H1 (cell line): ENCODE measurements at regions not wholly inside any gene's neighbourhood (a gene's known extent, or its start where the extent isn't known, plus 50 kb on each side); places are given as distances from the start of the nearest gene placed in this dataset.

Experiments
- CTCF ChIA-PET: fragments of 300-600 bp; sonication (Branson Sonifier 250); formaldehyde crosslinking; loops from one replicate; lab custom pipeline; 2021; ENCODE audit not compliant: partially characterized antibody; lab: Charles Lee
- POLR2A ChIA-PET: fragments of 300-600 bp; sonication (Branson Sonifier 250); formaldehyde crosslinking; loops from one replicate; lab custom pipeline; 2021; ENCODE audit warnings: inconsistent platforms; ENCODE audit not compliant: partially characterized antibody; lab: Charles Lee
- DNase-seq, 2 experiments: peaks; one replicate each; pipeline versions ENCODE4 v3.0.0 to v3.0.0-alpha.2; 2010 to 2022; ENCODE audit warnings: low spot score in 2 of 2, low read depth in 1 of 2, mixed read lengths in 1 of 2
- FAIRE-seq: peaks from 2 replicates; lab custom pipeline; 2011; peaks lifted over from hg19 to GRCh38; lab: Jason Lieb, UNC
- H2AFZ ChIP-seq: 2 replicates; pipeline ENCODE4 v1.8.1; 2012; ENCODE audit warnings: low read length, inconsistent platforms
- H2AK5ac ChIP-seq: 2 replicates; pipeline ENCODE4 v1.6.1; 2013; ENCODE audit warnings: low read depth, low read length
- H2BK120ac ChIP-seq: replicated peaks from 2 replicates; pipeline ENCODE3; 2013; ENCODE audit warnings: low read depth, low read length, inconsistent platforms
- H2BK12ac ChIP-seq: 2 replicates; pipeline ENCODE4 v1.6.1; 2013; ENCODE audit warnings: low read depth, low read length
- H2BK15ac ChIP-seq: 2 replicates; pipeline ENCODE4 v1.6.1; 2013; ENCODE audit warnings: low read length
- H2BK20ac ChIP-seq: 2 replicates; pipeline ENCODE4 v1.6.1; 2013; ENCODE audit warnings: low read length
- H2BK5ac ChIP-seq: 2 replicates; pipeline ENCODE4 v1.6.1; 2013; ENCODE audit warnings: low read depth, low read length
- H3K14ac ChIP-seq: 2 replicates; pipeline ENCODE4 v1.6.1; 2013; ENCODE audit warnings: inconsistent platforms; ENCODE audit not compliant: insufficient read length
- H3K18ac ChIP-seq: 2 replicates; pipeline ENCODE4 v1.6.1; 2013; ENCODE audit warnings: low read length; ENCODE audit errors: extremely low read depth
- H3K23ac ChIP-seq: 2 replicates; pipeline ENCODE4 v1.6.1; 2013; ENCODE audit warnings: inconsistent platforms; ENCODE audit not compliant: insufficient read length
- H3K23me2 ChIP-seq: 2 replicates; pipeline ENCODE4 v1.6.1; 2013; ENCODE audit warnings: low read depth, low read length
- H3K27ac ChIP-seq: 2 replicates; pipeline ENCODE4 v1.6.1; 2011; ENCODE audit warnings: low read depth, low read length, inconsistent platforms
- H3K27me3 ChIP-seq, 4 experiments: replicated peaks in 1 of 4; 1 replicate in 1 of 4; 2 replicates in 3 of 4; pipeline versions ENCODE4 v1.6.1 to v1.8.1; 2011 to 2013; ENCODE audit warnings: low read length in 3 of 4, mild to moderate bottlenecking in 3 of 4, inconsistent platforms in 2 of 4, mixed read lengths in 2 of 4, moderate library complexity in 1 of 4; ENCODE audit not compliant: control insufficient read depth in 3 of 4, insufficient read depth in 3 of 4; ENCODE audit errors: extremely low read depth in 1 of 4
- H3K36me3 ChIP-seq, 4 experiments: 2 replicates each; pipeline versions ENCODE4 v1.6.1 to v1.8.1; 2011 to 2013; ENCODE audit warnings: mild to moderate bottlenecking in 4 of 4, low read length in 3 of 4, moderate library complexity in 2 of 4, control low read depth in 1 of 4, inconsistent platforms in 1 of 4; ENCODE audit not compliant: insufficient read depth in 4 of 4, control insufficient read depth in 2 of 4
- H3K4ac ChIP-seq: replicated peaks from 2 replicates; pipeline ENCODE3; 2013; ENCODE audit warnings: low read length, low read depth, mixed read lengths, inconsistent platforms; ENCODE audit not compliant: insufficient read length
- H3K4me1 ChIP-seq, 4 experiments: replicated peaks in 1 of 4; 1 replicate in 1 of 4; 2 replicates in 3 of 4; pipeline versions ENCODE4 v1.6.1 to v1.8.1; 2011 to 2013; ENCODE audit warnings: low read length in 3 of 4, inconsistent platforms in 2 of 4, mixed read lengths in 1 of 4; ENCODE audit not compliant: insufficient read depth in 4 of 4, control insufficient read depth in 3 of 4
- H3K4me2 ChIP-seq, 2 experiments: 2 replicates each; pipeline versions ENCODE4 v1.6.1 to v1.8.1; 2011 to 2013; ENCODE audit warnings: low read depth in 2 of 2, low read length in 2 of 2, control low read depth in 1 of 2, inconsistent platforms in 1 of 2, mild to moderate bottlenecking in 1 of 2; ENCODE audit not compliant: insufficient read depth in 1 of 2
- H3K4me3 ChIP-seq, 4 experiments: fragments of 200-600, 300-600 bp in 1 of 4; sonication (generic), shearing (Covaris generic), sonication (Bioruptor Twin) in 1 of 4; 2 replicates each; pipeline versions ENCODE4 v1.5.1 to v1.8.1; 2011 to 2016; ENCODE audit warnings: low read length in 4 of 4, low read depth in 3 of 4, control low read depth in 2 of 4, inconsistent platforms in 2 of 4, mild to moderate bottlenecking in 2 of 4, mixed read lengths in 1 of 4, moderate library complexity in 1 of 4; ENCODE audit not compliant: insufficient read depth in 2 of 4; ENCODE audit errors: extremely low read depth in 1 of 4
- H3K56ac ChIP-seq: replicated peaks from 2 replicates; pipeline ENCODE3; 2013; ENCODE audit warnings: low read depth, mild to moderate bottlenecking, mixed read lengths, low read length, inconsistent platforms; ENCODE audit not compliant: insufficient read length
- H3K79me1 ChIP-seq: 2 replicates; pipeline ENCODE4 v1.6.1; 2013; ENCODE audit warnings: low read depth, low read length, control low read depth
- H3K79me2 ChIP-seq, 2 experiments: 2 replicates each; pipeline versions ENCODE4 v1.6.1 to v1.8.1; 2012 to 2013; ENCODE audit warnings: low read length in 2 of 2, mild to moderate bottlenecking in 2 of 2, inconsistent platforms in 1 of 2; ENCODE audit not compliant: insufficient read depth in 2 of 2, control insufficient read depth in 1 of 2
- H3K9ac ChIP-seq, 4 experiments: replicated peaks in 1 of 4; 1 replicate in 1 of 4; 2 replicates in 3 of 4; pipeline versions ENCODE4 v1.6.1 to v1.8.1; 2011 to 2013; ENCODE audit warnings: low read depth in 3 of 4, low read length in 3 of 4, control low read depth in 2 of 4, mild to moderate bottlenecking in 2 of 4, moderate library complexity in 2 of 4, inconsistent platforms in 1 of 4; ENCODE audit errors: extremely low read depth in 1 of 4
- H3K9me3 ChIP-seq, 2 experiments: 2 replicates each; pipeline versions ENCODE4 v1.6.1 to v1.8.1; 2012 to 2013; ENCODE audit warnings: mild to moderate bottlenecking in 2 of 2, moderate library complexity in 2 of 2, control low read depth in 1 of 2, inconsistent platforms in 1 of 2, low read depth in 1 of 2, low read length in 1 of 2, mixed read lengths in 1 of 2; ENCODE audit not compliant: insufficient read depth in 2 of 2
- H4K20me1 ChIP-seq, 2 experiments: replicated peaks in 1 of 2; 2 replicates each; pipeline versions ENCODE3 to v1.8.1; 2011 to 2013; ENCODE audit warnings: inconsistent platforms in 2 of 2, low read length in 2 of 2, mild to moderate bottlenecking in 1 of 2; ENCODE audit not compliant: insufficient read depth in 2 of 2, control insufficient read depth in 1 of 2
- H4K5ac ChIP-seq: 2 replicates; pipeline ENCODE4 v1.6.1; 2013; ENCODE audit warnings: low read length, low read depth, mixed read lengths, inconsistent platforms; ENCODE audit not compliant: insufficient read length
- H4K8ac ChIP-seq: 2 replicates; pipeline ENCODE4 v1.8.0; 2013; ENCODE audit warnings: mild to moderate bottlenecking, moderate library complexity, low read length, inconsistent platforms; ENCODE audit not compliant: insufficient read depth; ENCODE audit errors: extremely low read depth
- H4K91ac ChIP-seq: replicated peaks from 2 replicates; pipeline ENCODE3; 2013; ENCODE audit warnings: low read length, mixed read lengths, inconsistent platforms; ENCODE audit not compliant: insufficient read length
- ASH2L ChIP-seq: fragments of 200-600, 300-600 bp; sonication (generic); IDR thresholded peaks from one replicate; pipeline ENCODE4 v1.7.1; 2017; ENCODE audit warnings: low read length
- BCL11A ChIP-seq, 2 experiments: IDR thresholded peaks; one replicate each; pipeline ENCODE4 v1.6.1; 2011; ENCODE audit warnings: low read depth in 2 of 2, low read length in 2 of 2, mild to moderate bottlenecking in 2 of 2
- CEBPB ChIP-seq: IDR thresholded peaks from 2 replicates; pipeline ENCODE4 v1.6.1; 2012; ENCODE audit warnings: low read depth, low read length
- CTBP2 ChIP-seq: IDR thresholded peaks from 2 replicates; pipeline ENCODE4 v1.7.0; 2011; ENCODE audit warnings: borderline replicate concordance, mild to moderate bottlenecking, moderate library complexity, mixed read lengths, low read length; ENCODE audit not compliant: insufficient read depth, insufficient read length
- HDAC6 ChIP-seq: IDR thresholded peaks from one replicate; pipeline ENCODE4 v1.7.1; 2012; ENCODE audit warnings: low read depth, mild to moderate bottlenecking, inconsistent platforms, low read length, moderate library complexity
- JUND ChIP-seq: IDR thresholded peaks from 2 replicates; pipeline ENCODE4 v1.6.1; 2011; ENCODE audit warnings: mild to moderate bottlenecking, improper control_type of control experiment, low read length
- KDM1A ChIP-seq: fragments of 200-600, 300-600 bp; sonication (generic); IDR thresholded peaks from 2 replicates; pipeline ENCODE4 v1.7.1; 2016; ENCODE audit warnings: mild to moderate bottlenecking, low read length, borderline replicate concordance
- PHF8 ChIP-seq: fragments of 200-600 bp; sonication (generic); conservative IDR thresholded peaks from 2 replicates; pipeline ENCODE4 v1.7.1; 2012; ENCODE audit warnings: low read depth, mild to moderate bottlenecking, inconsistent platforms, low read length, moderate library complexity
- RBBP5 ChIP-seq: IDR thresholded peaks from 2 replicates; pipeline ENCODE4 v1.7.1; 2012; ENCODE audit warnings: low read depth, mild to moderate bottlenecking, inconsistent platforms, low read length, moderate library complexity, borderline replicate concordance
- SIN3A ChIP-seq, 2 experiments: IDR thresholded peaks in 1 of 2; conservative IDR thresholded peaks in 1 of 2; 2 replicates each; pipeline ENCODE4 v1.6.1; 2011 to 2012; ENCODE audit warnings: low read length in 2 of 2, improper control_type of control experiment in 1 of 2, low read depth in 1 of 2, mild to moderate bottlenecking in 1 of 2
- SUZ12 ChIP-seq: fragments of 200-600 bp; sonication (generic); IDR thresholded peaks from 2 replicates; pipeline ENCODE4 v1.6.1; 2012; ENCODE audit warnings: mild to moderate bottlenecking, inconsistent platforms, low read length, moderate library complexity, mixed read lengths
- TAF7 ChIP-seq: optimal IDR thresholded peaks from 2 replicates; pipeline ENCODE3; 2011; ENCODE audit warnings: low read depth, mild to moderate bottlenecking, inconsistent platforms, low read length, moderate library complexity, borderline replicate concordance
- TBP ChIP-seq: IDR thresholded peaks from 2 replicates; pipeline ENCODE4 v1.6.1; 2011; ENCODE audit warnings: low read depth, low read length, improper control_type of control experiment
- TCF12 ChIP-seq: IDR thresholded peaks from 2 replicates; pipeline ENCODE4 v1.6.1; 2011; ENCODE audit warnings: low read depth, mild to moderate bottlenecking, low read length
- WGBS, 2 experiments: shearing (Covaris generic) in 1 of 2; methylation state at CpG; one replicate each; pipeline versions ENCODE4 v1.1.6 to v1.1.7; 2013 to 2015; ENCODE audit warnings: low lambda C conversion rate in 2 of 2, mixed read lengths in 2 of 2, inconsistent platforms in 1 of 2, low coverage in 1 of 2, missing lambda C conversion rate in 1 of 2; ENCODE audit not compliant: insufficient replicate concordance in 2 of 2, insufficient coverage in 1 of 2, insufficient read length in 1 of 2; ENCODE audit errors: extremely low coverage in 1 of 2, missing lambda C conversion rate in 1 of 2; 5-methylcytosine and 5-hydroxymethylcytosine counted together

GRCh38 chr12:70982991-70983390 is 62.5 kb upstream of the PTPRR start:
- Histone ChIP-seq H3K4me2 (no peak overlapping the region), H3K79me1 (no peaks in the 10 kb centered on the region), H3K4ac (no peak overlapping the region), H3K36me3 (no peaks in the 10 kb centered on the region), H3K9me3 (no peaks in the 10 kb centered on the region), H3K9ac (no peak overlapping the region), H3K4me3 (no peak overlapping the region), H3K27ac (no peak overlapping the region), H3K4me1 (peaks cover 0 to 5% (median 2%) of the 10 kb centered on the region in 4 experiments; a peak in 2 of 7 replicates), H2BK12ac (no peak overlapping the region), H3K23ac (no peak overlapping the region), H3K79me2 (no peaks in the 10 kb centered on the region), H4K20me1 (no peaks in the 10 kb centered on the region), H3K23me2 (no peaks in the 10 kb centered on the region), H2BK5ac (peak overlapping the region; percentile 2; the same call in 1 of the 2 replicates), H3K14ac (no peak overlapping the region), H2BK15ac (no peak overlapping the region), H3K18ac (no peak overlapping the region), H2AFZ (peak overlapping the region; percentile 35; the same call in 1 of the 2 replicates), H2AK5ac (no peak overlapping the region), H2BK120ac (no peak overlapping the region), H4K91ac (no peak overlapping the region), H3K56ac (no peak overlapping the region), H2BK20ac (no peak overlapping the region), H4K8ac (no peak overlapping the region), H3K27me3 (no peaks in the 10 kb centered on the region), H4K5ac (no peak overlapping the region)
- POLR2A ChIA-PET = interaction anchor here (0.5 kb wide), 1 partner anchor 322 kb away, joined by 3 read pairs; no protein-coding TSS in a partner anchor
- CTCF ChIA-PET = interaction anchor here (0.6 kb wide), 1 partner anchor 11 kb away, joined by 4 read pairs; no protein-coding TSS in a partner anchor
- no peak for FAIRE-seq
- 85% methylated on average over 2 of the region's 2 CpGs; no CpG with 5 or more reads in 1 of the 2 experiments for WGBS, 2 experiments
- no peak for DNase-seq
- no peak for TF ChIP-seq PHF8
- TF ChIP-seq CTBP2 = no peak
- TF ChIP-seq JUND = no peak
- no peak for TF ChIP-seq SIN3A (conservative IDR thresholded peaks at IDR 0.05 in 1 of 2, IDR thresholded peaks at IDR 0.05 in 1 of 2; ENCODE audit: low read depth in 1 of 2, low read length in 2 of 2)
- no peak for TF ChIP-seq KDM1A
- TF ChIP-seq ASH2L = no peak
- no peak for TF ChIP-seq CEBPB
- no peak for TF ChIP-seq TBP
- no peak for TF ChIP-seq RBBP5
- no peak for TF ChIP-seq TCF12
- TF ChIP-seq HDAC6 = no peak
- no peak for TF ChIP-seq SUZ12
- TF ChIP-seq BCL11A (IDR thresholded peaks at IDR 0.05; ENCODE audit: low read depth in 2 of 2, low read length in 2 of 2) = no peak
- TF ChIP-seq TAF7 = no peak
